Panc1 (cell line): ENCODE measurements at regions not wholly inside any gene's neighbourhood (a gene's known extent, or its start where the extent isn't known, plus 50 kb on each side); places are given as distances from the start of the nearest gene placed in this dataset.

Experiments used
- ATAC-seq: fragments of 200-7000 bp; cut with Tn5 transposase; 2 replicates; pipeline ENCODE4 v1.9.1; 2020; ENCODE audit warnings: mild to moderate bottlenecking, moderate library complexity
- BruUV-seq: library from RNA; stranded (reverse); fragments of 400-500 nt; replicated peaks from 2 replicates; lab custom pipeline; 2021; lab: Mats Ljungman, UMichigan
- CTCF ChIA-PET: fragments of 300-600 bp; sonication (Branson Sonifier 250); formaldehyde crosslinking; loops from one replicate; lab custom pipeline; 2022; ENCODE audit warnings: antibody characterized with exemption; lab: Charles Lee
- POLR2A ChIA-PET: fragments of 300-600 bp; sonication (Branson Sonifier 250); formaldehyde crosslinking; loops from one replicate; lab custom pipeline; 2022; ENCODE audit warnings: antibody characterized with exemption; lab: Charles Lee
- DNase-seq: peaks from one replicate; pipeline ENCODE4 v3.0.0-alpha.2; 2010; ENCODE audit warnings: low read depth, low spot score
- H3K27ac ChIP-seq: 2 replicates; pipeline ENCODE4 v1.5.1; 2011; ENCODE audit warnings: mild to moderate bottlenecking, low read length, inconsistent platforms
- H3K27me3 ChIP-seq: fragments of 200-500 bp; sonication (Bioruptor generic); 2 replicates; pipeline ENCODE4 v1.6.0; 2014; ENCODE audit warnings: low read length, inconsistent platforms; ENCODE audit not compliant: control insufficient read depth, insufficient read depth
- H3K36me3 ChIP-seq: fragments of 200-500 bp; sonication (Bioruptor generic); 2 replicates; pipeline ENCODE4 v1.5.1; 2014; ENCODE audit warnings: inconsistent platforms, mild to moderate bottlenecking, low read length, moderate library complexity; ENCODE audit not compliant: control insufficient read depth, insufficient read depth
- H3K4me1 ChIP-seq: 2 replicates; pipeline ENCODE4 v1.5.1; 2011; ENCODE audit warnings: inconsistent platforms, mild to moderate bottlenecking, low read length, moderate library complexity; ENCODE audit not compliant: control insufficient read depth, insufficient read depth
- H3K4me3 ChIP-seq, 2 experiments: 2 replicates each; pipeline ENCODE4 v1.5.1; 2011 to 2012; ENCODE audit warnings: low read depth in 2 of 2, low read length in 2 of 2, mild to moderate bottlenecking in 2 of 2, inconsistent platforms in 1 of 2, moderate library complexity in 1 of 2
- H3K9me3 ChIP-seq: fragments of 200-500 bp; sonication (Bioruptor generic); 2 replicates; pipeline ENCODE4 v1.5.1; 2014; ENCODE audit warnings: low read depth, mild to moderate bottlenecking, inconsistent platforms, low read length, moderate library complexity; ENCODE audit not compliant: control insufficient read depth, insufficient read depth
- CTCF ChIP-seq: fragments of 450-650 bp; IDR thresholded peaks from 2 replicates; pipeline ENCODE4 v1.5.1; 2017; ENCODE audit warnings: mild to moderate bottlenecking
- POLR2AphosphoS5 ChIP-seq: IDR thresholded peaks from 2 replicates; pipeline ENCODE4 v1.6.1; 2012; ENCODE audit warnings: mild to moderate bottlenecking, low read depth, low read length, moderate library complexity
- REST ChIP-seq, 2 experiments: IDR thresholded peaks; 2 replicates each; pipeline ENCODE4 v1.6.1; 2011 to 2012; ENCODE audit warnings: low read depth in 2 of 2, control low read depth in 1 of 2, low read length in 1 of 2, mild to moderate bottlenecking in 1 of 2, moderate library complexity in 1 of 2; ENCODE audit not compliant: insufficient read depth in 1 of 2
- SIN3A ChIP-seq: IDR thresholded peaks from 2 replicates; pipeline ENCODE4 v1.6.1; 2012; ENCODE audit warnings: low read depth, mild to moderate bottlenecking, low read length, moderate library complexity, borderline replicate concordance; ENCODE audit not compliant: insufficient read depth
- TCF7L2 ChIP-seq: IDR thresholded peaks from 2 replicates; pipeline ENCODE4 v1.6.1; 2011; ENCODE audit warnings: mild to moderate bottlenecking, low read depth, low read length, inconsistent platforms
- in situ Hi-C: cut with HindIII; loops from 2 replicates; pipeline ENCODE4 v1.10.0; 2016; ENCODE audit warnings: low sequenced_read_pairs, low pct_unique_long_range_greater_than_20kb
- intact Hi-C: fragments of 100-400 bp; cut with micrococcal nuclease; formaldehyde crosslinking; loops from one replicate; pipeline ENCODE4 v1.10.0; 2022; ENCODE audit not compliant: unreplicated experiment

- Histone ChIP-seq H3K9me3 (no peaks in the 10 kb centered on the region), H3K4me3 (no peak overlapping the region), H3K27me3 (no peaks in the 10 kb centered on the region; the same call in 1 of the 2 replicates), H3K4me1 (no peaks in the 10 kb centered on the region), H3K27ac (no peak overlapping the region), H3K36me3 (no peaks in the 10 kb centered on the region)
- CTCF ChIA-PET, result no interaction called here
- in situ Hi-C loops (no loop called here), intact Hi-C loops (no loop called here)
- no peak for ATAC-seq
- DNase-seq, result no peak
- no peak for TF ChIP-seq REST (IDR thresholded peaks at IDR 0.05; ENCODE audit: insufficient read depth in 1 of 2, low read depth in 2 of 2, low read length in 1 of 2)
- no peak for TF ChIP-seq CTCF
- TF ChIP-seq POLR2AphosphoS5, result no peak
- TF ChIP-seq TCF7L2, result no peak
- no peak for TF ChIP-seq SIN3A
- POLR2A ChIA-PET, result no interaction called here
- BruUV-seq, result no TSS peak
Observed at GRCh38 chr15:92541291-92542200, 114.0 kb downstream of the FAM174B start.

- in situ Hi-C loops, result no loop called here
Observed at GRCh38 chr15:92538115-92538514, 117.5 kb downstream of the FAM174B start.

More at GRCh38 chr15:92538115-92538514, 117.5 kb downstream of the FAM174B start:
- no peak for DNase-seq
- Histone ChIP-seq H3K36me3 (no peaks in the 10 kb centered on the region), H3K4me3 (no peak overlapping the region), H3K9me3 (no peaks in the 10 kb centered on the region), H3K4me1 (no peaks in the 10 kb centered on the region), H3K27me3 (no peaks in the 10 kb centered on the region; the same call in 1 of the 2 replicates), H3K27ac (no peak overlapping the region)
- ATAC-seq, result no peak
- CTCF ChIA-PET, result no interaction called here
- intact Hi-C loops, result no loop called here
- POLR2A ChIA-PET, result no interaction called here
- TF ChIP-seq CTCF (no peak), SIN3A (no peak), TCF7L2 (no peak), REST (IDR thresholded peaks at IDR 0.05; ENCODE audit: insufficient read depth in 1 of 2, low read depth in 2 of 2, low read length in 1 of 2) (no peak), POLR2AphosphoS5 (no peak)
- BruUV-seq, result no TSS peak
